Ishikawa (cell line): ENCODE measurements at regions not wholly inside any gene's neighbourhood (a gene's known extent, or its start where the extent isn't known, plus 50 kb on each side); places are given as distances from the start of the nearest gene placed in this dataset.

Source experiments
- CEBPB ChIP-seq: IDR thresholded peaks from 2 replicates; pipeline ENCODE4 v1.6.1; 2012
- CREB1 ChIP-seq: IDR thresholded peaks from 2 replicates; pipeline ENCODE4 v1.6.1; 2012; ENCODE audit warnings: low read depth
- EP300 ChIP-seq: IDR thresholded peaks from 2 replicates; pipeline ENCODE4 v1.6.1; 2012; ENCODE audit warnings: borderline replicate concordance
- REST ChIP-seq: IDR thresholded peaks from 2 replicates; pipeline ENCODE4 v1.6.1; 2012; ENCODE audit warnings: low read depth, mild to moderate bottlenecking
- TEAD4 ChIP-seq: IDR thresholded peaks from 2 replicates; pipeline ENCODE4 v1.6.1; 2012

- TF ChIP-seq REST, result no peak
- TF ChIP-seq TEAD4, result no peak
- no peak for TF ChIP-seq CEBPB
- TF ChIP-seq EP300, result no peak
- TF ChIP-seq CREB1, result no peak
Measured at GRCh38 chr9:23477908-23478307, 348.1 kb downstream of the ELAVL2 start.
